Fibroblast of mammary gland (primary cell): ENCODE measurements at regions not wholly inside any gene's neighbourhood (a gene's known extent, or its start where the extent isn't known, plus 50 kb on each side); places are given as distances from the start of the nearest gene placed in this dataset.

ENCODE experiments used
- DNase-seq: peaks from one replicate; pipeline ENCODE4 v3.0.0-alpha.2; 2010; ENCODE audit warnings: low read depth
- H3K4me3 ChIP-seq: 2 replicates; pipeline ENCODE4 v1.5.1; 2011; ENCODE audit warnings: low read depth, mild to moderate bottlenecking, low read length, moderate library complexity; ENCODE audit not compliant: control insufficient read depth
- CTCF ChIP-seq: conservative IDR thresholded peaks from 2 replicates; pipeline ENCODE4 v1.5.1; 2011; ENCODE audit warnings: low read depth, low read length, inconsistent platforms; ENCODE audit not compliant: control insufficient read depth, insufficient read depth

DNA sequence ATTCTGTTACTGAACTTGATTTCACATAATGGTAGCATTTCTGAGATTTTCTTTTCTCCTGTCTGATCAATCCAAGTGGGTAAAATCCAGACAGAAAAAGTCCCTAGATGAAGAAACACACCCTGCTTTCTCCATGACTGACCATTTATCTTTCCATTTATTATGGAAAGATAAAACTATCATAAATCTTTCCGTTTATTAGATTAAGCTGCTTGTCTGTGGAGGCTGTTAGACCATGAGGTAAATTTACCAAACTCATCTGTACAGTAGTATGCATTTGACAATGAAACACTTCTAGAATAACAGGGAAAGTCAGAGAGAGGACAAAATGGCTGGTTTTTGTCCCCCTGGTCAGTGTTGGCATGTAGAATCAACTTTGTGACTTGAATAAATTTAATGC is 491.2 kb upstream of the SEMA6A start:
- TF ChIP-seq CTCF, result no peak
- no peak for DNase-seq
- H3K4me3 ChIP-seq, result no peak overlapping the region

DNA sequence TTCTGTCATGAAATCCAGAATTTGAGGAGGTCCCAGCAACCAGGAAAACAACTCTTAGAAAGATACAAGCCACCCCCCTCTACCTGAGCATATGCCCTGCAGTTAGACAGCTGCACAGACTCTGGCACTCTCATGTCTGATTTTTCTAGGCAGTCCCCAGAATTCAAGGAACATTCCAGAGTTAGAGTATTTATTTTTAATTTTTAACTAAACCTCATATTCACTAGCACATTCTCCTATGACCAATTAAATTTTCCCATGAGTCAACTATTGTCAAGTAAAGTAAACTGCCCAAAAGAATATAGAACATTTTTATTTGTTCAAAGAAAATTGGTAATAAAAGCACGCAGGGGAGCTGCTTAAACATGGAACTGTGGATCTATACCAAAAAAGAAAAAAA is 490.5 kb upstream of the SEMA6A start:
- no peak for DNase-seq
- TF ChIP-seq CTCF, result no peak
- H3K4me3 ChIP-seq, result no peak overlapping the region

GRCh38 chr5:117060099-117060498 is 485.5 kb upstream of the SEMA6A start:
- no peak overlapping the region for H3K4me3 ChIP-seq
- no peak for DNase-seq
- no peak for TF ChIP-seq CTCF

DNA sequence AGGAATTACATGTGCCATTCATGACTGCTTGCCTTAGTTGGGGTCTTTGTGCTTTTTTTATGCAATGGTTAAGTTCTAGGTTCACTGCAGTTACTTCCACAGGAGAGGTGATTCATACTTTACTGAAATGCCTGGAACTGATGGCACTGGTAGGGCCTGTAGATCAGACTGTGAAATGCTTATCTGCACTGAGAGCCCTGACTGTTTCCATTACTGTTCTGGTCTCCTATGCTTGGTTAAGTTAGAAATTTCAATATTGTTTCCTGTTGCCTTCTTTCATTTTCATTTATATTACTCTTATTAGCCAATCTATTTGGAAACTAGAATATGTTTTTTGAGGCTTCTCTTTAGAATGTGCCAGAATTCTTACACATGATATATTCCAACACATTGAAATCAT is 484.1 kb upstream of the SEMA6A start:
- H3K4me3 ChIP-seq, result no peak overlapping the region
- DNase-seq, result no peak
- TF ChIP-seq CTCF, result no peak

DNA sequence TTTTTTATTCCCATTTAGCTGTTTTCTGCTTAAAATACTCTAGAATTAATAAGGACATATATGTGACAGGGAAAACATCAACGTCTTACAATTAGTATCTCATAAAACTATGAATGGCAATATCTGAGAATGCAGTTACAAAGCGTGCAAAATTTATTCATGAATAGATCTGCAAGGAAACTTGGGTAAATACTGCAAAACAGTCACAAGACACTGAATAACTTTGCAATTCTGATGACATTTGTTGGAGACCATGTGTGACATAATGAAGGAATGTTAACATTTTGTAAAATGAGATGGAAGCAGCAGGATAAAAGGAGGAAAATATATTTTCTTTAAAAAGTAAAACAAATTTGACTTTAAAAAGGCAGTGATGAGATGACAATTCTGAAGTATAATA is 480.9 kb upstream of the SEMA6A start:
- no peak for DNase-seq

GRCh38 chr5:117054911-117055310 is 480.3 kb upstream of the SEMA6A start:
- no peak overlapping the region for H3K4me3 ChIP-seq
- DNase-seq, result no peak
- TF ChIP-seq CTCF, result no peak

More for the DNA sequence above, 480.9 kb upstream of the SEMA6A start:
- TF ChIP-seq CTCF, result no peak
- H3K4me3 ChIP-seq, result no peak overlapping the region

DNA sequence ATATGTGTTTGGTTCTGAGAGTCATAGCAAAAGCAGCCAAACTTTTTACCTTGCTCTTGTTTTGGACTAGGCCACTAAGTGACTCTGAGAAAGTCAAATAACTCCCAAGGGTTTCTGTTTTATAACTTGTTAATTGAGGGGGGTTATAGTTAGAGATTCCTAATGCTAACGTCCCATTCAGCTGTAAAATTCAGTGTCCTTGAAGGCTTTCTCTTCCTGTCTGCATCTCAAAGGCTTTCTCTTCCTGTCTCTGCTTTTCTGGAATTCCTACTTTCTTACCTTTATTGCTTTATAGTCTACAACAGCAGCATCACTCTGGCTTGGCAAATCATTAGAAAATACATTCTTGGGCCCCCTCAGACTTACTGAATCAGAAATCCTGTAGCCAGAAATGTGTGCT is 479.5 kb upstream of the SEMA6A start:
- H3K4me3 ChIP-seq, result no peak overlapping the region
- TF ChIP-seq CTCF, result no peak
- no peak for DNase-seq
